Prostate gland (tissue), 1 donor: ENCODE measurements at regions not wholly inside any gene's neighbourhood (a gene's known extent, or its start where the extent isn't known, plus 50 kb on each side); places are given as distances from the start of the nearest gene placed in this dataset.

Experiments used
- POLR2A ChIP-seq: fragments of 450-650 bp; IDR thresholded peaks from one replicate; pipeline ENCODE4 v1.6.1; 2016; ENCODE audit warnings: antibody characterized with exemption, mild to moderate bottlenecking
- POLR2AphosphoS5 ChIP-seq: sonication (generic); formaldehyde crosslinking; IDR thresholded peaks from one replicate; pipeline ENCODE4 v1.6.1; 2017; ENCODE audit warnings: antibody characterized with exemption

GRCh38 chr2:38178556-38179419, 102.8 kb upstream of the CYP1B1 start:
- TF ChIP-seq POLR2AphosphoS5 (no peak), POLR2A (no peak)
